CD4-positive, alpha-beta T cell treated with Interleukin-21 for 1 hour (primary cell): ENCODE measurements at regions not wholly inside any gene's neighbourhood (a gene's known extent, or its start where the extent isn't known, plus 50 kb on each side); places are given as distances from the start of the nearest gene placed in this dataset.
"Not testable (repeated sequence)": the region's sequence is repeated elsewhere in the genome, so short reads cannot be mapped to it uniquely, and the experiment has no call there.

Experiments used
- DNase-seq: peaks from one replicate; pipeline ENCODE4 v3.0.0-alpha.2; 2020

DNA sequence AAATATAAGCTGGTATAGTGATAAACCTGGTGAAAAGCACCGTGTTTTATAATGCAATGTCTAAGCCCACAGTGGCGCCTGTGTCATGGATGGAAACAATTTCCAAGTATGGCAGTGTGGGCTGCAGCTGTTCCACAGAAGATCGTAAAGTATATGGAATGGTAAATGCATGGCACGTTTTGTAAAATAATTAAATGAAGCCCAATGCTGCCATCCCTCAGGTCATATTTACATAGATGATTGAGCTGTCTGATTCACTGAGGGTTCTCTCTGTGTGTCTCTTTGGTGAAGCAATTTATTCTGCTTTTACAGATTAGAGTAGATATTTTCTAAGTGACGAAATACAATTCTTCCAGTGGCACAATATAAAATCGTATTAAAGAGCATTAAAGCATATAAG, 164.8 kb downstream of the ASMT start:
- no peak for DNase-seq

DNA sequence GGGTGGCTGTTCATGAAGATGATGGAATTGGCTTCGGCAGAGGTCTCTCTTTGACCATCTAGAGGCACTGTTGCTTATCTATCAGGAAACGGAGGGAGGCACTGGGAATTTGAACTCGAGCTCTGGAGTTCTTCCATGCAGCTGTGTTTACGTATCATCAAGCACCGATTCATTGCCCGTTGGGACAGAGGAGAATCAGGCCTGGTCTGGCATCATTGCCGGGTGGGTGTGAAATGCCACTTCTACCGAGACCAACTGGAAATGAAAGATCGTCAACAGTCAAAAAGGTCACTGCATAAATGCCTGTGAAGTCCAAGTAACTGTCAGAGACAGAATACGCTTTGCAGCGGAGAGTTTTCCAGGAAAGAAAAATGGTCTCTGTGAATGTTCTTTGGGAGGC, 166.9 kb downstream of the ASMT start:
- DNase-seq, result no peak

DNA sequence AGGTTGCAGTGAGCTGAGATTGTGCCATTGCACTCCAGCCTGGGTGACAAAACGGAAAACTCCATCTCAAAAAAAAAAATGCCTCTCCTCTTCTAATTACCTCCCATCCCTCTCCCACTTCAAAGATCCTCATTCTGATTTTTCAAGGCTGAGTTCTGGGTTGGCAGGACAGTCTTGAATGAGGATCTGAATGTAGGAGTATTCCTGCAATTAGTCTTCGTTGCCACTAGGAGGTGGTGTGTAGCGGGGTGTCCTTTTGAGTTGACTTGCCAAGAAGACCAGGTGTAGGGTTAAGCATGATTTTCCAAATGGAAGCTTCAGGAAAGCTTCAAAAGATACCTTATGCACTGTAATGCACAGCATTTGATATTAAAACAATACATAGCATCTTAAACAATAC, 169.9 kb downstream of the ASMT start:
- no peak for DNase-seq

DNA sequence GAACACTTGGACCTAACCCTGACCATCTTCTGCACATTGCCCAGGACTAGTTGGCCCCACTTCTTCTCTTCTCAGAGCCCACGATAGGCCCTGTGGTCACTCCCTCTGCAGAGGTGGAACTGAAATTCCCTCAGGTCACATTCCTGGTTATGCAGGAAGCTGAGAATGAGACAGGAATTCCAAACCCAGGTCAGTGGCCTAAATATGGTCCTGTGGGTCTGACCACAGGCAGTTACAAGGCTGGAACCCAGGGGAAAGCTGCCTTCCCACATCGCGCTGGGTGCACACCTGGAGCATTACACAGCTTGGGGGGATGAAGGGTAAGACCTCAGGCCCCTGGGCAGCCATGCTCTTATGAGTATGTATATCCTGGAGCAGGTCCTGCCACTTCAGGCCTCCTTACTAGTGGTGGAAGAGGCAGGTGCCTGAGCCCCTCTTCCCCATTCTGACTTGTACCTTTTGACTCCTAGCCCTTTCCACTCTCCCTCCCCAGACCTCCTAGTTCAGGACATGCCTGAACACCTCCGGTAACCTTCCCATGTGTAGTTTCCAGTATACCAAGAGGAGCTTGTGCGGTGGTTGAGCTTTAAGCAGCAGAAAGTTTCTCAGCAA, 173.5 kb downstream of the ASMT start:
- no peak for DNase-seq

DNA sequence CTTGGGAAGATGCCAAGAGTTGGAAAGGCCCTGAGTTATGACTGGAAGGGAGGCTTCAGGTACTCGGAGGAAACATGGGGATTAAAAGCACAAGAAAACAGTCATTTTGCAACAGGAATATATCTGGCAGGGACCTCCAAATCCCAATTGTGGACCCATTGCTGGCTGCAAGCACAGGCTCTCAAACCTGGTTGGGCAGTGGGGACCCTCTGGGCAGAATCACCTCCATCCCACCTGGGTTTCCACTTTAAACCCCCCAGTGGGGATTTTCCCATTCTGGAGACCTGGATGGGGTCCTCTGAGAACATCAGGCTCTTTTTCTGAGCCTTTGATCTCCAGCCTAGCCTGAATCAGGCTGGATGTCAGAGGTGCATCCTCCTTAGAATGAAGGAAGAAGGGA, 177.8 kb downstream of the ASMT start:
- no peak for DNase-seq

DNA sequence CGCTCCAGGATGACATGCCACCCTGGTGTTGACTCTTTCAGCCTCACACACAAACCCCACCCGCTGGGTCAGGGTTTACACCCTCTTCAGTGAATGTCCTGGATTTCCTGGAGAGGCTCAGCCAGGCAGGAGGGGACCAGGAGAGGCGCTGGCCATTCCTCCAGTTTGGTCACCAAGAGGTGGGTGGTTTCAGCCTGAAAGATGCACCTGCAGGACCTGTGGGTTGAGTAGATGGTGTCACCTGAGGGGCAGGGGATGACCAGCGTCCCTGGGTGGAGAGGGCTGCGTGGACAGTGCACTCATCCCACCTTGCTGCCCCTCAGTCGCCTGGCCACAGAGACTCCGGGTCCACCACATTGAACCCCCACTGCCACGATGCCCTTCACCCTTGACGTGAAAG, 179.7 kb downstream of the ASMT start:
- DNase-seq, result no peak

DNA sequence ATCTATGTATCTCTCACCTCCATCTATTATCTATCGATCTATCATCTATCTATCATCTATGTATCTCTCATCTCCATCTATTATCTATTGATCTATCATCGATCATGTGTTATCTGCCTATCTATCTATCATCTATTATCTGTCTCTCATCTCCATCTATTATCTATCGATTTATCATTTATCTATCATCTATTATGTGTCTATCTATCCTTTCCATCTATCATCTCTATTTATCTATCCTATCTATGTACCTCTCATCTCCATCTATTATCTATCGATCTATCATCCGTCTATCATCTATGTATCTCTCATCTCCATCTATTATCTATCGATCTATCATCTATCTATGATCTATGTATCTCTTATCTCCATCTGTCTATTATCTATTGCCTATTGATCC, 188.1 kb downstream of the ASMT start:
- DNase-seq, result no peak

DNA sequence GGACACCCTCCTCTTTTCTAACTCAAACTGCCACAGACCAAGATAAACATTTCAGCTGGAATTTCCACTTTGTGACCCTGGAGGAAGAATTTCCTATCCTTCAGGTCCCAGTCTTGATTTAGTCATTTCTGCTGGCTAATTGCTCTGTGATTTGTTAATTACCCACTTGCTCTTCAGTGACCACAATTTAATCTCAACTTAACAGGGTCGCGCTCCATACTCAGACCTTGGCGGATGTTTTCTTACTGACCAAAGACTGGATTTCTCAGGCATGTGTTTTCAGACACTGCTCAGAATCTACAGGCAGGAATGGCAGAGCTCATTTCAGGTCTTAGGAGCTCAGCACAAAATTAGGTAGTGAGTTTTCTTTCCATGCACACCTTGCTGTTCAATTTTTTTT, 188.9 kb downstream of the ASMT start:
- DNase-seq, result no peak

DNA sequence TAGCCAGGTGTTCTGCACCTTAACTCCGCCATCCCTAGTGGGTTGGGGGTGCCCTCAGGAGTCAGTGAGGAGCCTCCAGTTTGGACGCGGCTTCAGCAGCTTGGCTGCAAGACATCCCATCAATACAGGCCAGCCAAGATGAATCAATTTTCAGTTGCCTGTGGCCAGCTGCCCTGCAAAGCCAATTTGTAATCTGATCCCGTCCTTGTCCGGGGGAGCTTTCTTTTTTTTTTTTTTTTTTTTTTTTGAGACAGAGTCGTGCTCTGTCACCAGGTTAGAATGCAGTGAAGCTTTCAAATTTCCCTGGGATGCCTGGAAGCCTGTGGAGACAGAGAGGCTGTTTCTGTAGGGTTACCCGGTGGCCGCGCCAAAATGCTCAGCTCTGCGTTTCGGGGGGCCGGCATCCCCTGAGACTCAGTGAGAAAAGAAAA, 192.5 kb downstream of the ASMT start:
- no peak for DNase-seq

DNA sequence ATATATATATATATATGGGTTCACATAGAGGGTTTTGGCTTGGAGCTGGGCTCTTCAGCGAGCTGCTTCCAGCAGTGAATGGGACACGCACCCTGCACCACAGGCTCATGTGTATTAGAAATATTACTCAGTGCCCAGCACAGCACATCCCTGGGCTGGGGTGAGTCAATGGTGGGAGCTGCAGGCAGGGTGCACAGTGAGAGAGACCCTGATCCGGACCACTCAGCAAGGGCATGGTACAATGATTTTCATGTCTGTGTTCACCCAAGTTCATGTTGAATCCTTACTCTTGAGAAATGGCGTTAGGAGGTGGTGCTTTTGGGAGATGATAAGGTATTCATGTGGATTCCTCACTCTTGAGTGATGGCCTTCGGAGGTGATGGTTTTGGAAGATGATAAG, 194.7 kb downstream of the ASMT start:
- DNase-seq, result no peak

DNA sequence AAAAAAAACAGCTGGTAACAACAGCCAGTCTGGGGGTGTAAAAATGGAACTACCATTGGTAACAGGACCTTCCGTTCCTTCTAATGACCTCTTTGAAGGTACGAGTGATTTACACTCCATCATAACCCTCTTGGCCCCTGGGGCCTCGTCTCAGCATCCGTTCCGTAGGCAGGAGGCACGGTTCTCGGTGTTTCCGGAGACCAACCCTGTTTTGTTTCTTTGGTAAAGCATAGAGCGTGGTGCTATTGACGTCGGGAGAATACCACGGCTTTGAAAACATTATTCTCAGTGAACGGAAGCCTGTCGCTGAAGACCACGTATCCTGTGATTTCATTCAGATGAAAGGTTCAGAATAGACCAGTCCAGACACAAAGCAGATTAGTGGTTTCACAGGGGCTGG, 198.9 kb downstream of the ASMT start:
- peak; percentile 17 for DNase-seq

DNA sequence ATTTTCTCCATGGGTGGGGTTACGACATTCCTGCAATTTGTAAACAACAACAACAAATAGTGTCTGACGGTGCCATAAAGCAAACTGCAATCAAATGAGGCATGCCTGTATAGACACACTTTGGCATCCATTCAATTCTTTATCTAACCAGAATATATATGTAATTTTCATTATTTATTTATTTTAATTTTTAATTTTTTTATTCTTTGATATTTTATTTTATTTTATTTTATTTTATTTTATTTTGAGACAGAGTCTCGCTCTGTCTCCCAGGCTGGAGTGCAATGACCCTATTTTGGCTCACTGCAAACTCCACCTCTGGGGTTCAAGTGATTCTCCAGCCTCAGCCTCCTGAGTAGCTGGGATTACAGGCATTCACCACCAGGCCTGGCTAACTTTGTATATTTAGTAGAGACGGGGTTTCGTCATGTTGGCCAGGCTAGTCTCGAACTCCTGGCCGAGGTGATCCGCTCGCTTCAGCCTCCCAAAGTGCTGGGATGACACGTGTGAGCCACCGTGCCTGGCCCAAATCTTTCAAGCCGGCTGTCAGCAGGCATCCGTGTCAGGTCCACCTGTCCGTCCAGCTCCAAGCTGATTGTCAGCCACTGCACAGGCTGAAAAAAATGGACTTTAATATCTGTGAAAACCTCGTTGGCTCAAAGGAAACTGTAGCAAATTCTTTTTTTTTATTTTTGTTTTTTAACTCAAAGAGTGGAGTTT, 200.8 kb downstream of the ASMT start:
- DNase-seq, result no peak

DNA sequence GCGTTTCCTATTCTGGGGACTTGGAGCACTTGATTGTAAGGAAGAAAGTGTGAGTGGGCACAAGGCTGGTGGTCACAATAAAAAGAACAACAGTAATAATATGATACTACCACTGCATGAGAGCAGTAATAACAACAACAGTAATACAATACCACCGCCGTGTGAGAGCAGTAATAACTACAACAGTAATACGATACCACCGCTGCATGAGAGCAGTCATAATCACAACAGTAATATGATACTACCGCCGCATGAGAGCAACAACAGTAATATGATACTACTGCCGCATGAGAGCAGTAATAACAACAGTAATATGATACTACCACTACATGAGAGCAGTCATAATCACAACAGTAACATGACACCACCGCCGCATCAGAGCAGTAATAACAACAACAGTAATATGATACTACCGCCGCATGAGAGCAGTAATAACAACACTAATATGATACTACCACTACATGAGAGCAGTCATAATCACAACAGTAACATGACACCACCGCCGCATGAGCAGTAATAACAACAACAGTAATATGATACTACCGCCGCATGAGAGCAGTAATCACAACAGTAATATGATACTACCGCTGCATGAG, 201.6 kb downstream of the ASMT start:
- not testable (repeated sequence) for DNase-seq

DNA sequence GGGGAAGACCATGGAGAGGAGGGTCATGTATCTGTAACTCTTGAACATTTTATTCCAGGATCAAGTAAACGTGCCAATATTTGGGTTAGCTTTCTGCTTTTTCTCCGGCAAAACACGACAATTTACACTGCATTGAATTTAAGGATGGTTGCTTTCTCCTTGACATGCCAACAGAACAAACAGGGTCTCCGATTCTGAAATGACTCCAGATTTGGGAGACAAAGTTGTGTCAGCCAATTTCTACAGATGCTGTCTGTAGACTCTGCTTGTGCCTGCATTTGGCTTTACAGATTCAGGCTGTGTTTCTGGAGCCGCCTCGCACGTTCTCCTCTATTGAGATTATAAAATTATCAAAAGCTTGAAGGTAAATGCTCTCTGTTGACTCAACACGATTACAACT, 207.0 kb downstream of the ASMT start:
- DNase-seq, result no peak

DNA sequence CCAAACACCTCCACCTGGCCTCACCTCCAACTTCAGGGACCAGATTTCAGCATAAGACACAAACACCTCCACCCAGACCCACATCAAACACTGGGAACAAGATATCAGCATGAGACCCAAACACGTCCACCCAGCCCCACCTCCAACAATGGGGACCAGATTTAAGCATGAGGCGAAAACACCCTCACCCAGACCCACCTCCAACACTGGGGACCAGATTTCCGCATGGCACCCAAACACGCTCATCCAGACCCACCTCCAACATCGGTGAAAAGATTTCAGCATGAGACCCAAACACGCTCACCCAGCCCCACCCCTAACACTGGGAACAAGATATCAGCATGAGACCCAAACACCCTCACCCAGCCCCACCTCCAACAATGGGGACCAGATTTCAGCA, 210.0 kb downstream of the ASMT start:
- no peak for DNase-seq

DNA sequence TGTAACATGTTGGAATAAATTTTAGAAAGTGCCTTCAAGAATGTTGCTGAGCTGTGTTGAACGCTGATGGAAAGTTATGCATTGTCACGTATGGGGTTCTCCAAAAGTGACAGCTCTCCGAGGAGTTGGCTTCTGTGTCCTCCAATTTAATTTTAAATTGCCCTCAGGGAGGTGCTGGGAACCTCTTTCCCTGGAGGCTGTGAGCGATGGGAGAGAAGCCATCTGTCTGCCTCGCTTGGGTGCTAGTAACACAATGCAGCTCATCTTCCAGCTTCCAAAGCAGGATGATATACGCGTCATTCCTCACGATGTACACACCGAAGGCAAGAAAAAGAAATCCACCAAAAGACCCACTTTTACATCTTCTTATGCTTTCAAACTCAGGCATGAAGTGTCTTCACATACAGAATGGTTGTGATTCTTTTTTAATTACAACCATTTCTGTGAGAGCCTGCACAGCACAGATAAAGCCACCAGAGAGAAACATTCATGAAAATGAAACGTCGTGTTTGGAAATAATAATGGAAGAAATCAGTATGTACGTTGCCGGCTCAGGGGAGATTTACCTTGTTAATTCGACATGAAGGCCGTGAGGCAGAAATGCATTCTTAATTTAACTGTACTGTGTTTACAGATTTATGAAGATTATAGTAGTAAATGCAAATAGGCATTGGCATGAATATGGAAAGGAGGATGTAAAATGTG, 218.9 kb downstream of the ASMT start:
- no peak for DNase-seq

DNA sequence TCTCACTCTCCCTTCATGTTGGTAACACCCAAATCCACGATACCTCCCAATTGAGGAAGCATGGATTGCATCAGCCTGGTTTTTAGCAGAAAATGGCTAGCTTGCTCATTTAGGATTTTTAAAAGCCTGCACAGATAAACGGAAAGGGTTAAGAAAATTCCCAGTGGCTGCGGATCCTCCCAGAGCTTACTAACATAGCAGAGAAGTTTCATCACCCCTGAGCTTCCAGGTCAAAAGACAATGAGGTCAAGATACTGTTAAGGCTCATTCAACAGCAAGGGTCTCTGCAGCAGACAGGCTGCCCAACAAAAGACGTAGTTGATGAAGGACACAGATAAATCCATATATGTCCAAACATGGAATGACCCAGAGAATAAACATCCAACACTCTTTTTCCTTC, 220.2 kb downstream of the ASMT start:
- no peak for DNase-seq

DNA sequence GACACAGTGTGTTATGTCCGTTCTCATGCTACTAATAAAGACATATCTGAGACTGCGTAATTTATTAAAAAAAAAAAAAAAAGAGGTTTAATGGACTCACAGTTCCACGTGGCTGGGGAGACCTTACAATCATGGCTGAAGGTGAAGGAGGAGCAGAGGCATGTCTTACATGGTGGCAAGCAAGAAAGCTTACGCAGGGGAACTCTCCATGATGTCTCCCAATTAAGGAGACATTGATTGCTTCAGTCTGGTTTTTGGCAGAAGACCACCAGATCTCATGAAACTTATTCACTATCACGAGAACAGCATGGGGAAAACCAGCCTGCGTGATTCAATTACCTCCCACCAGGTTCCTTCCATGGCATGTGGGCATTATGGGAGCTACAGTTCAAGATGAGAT, 221.8 kb downstream of the ASMT start:
- no peak for DNase-seq

DNA sequence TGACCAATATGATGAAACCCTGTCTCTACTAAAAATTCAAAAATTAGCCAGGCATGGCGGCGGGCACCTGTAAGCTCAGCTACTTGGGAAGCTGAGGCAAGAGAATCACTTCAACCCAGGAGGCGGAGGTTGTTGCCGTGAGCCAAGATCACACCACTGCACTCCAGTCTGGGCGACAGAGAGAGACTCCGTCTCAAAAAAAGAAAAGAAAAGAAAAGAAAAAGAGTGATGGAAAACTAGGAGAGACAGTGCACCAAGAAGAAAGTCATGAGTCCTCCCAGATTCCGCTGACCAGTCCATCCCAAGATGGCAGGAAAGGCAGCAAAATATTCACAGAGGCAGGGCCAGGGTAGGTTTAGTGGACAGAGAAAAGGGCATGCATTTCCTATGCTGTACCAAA, 226.9 kb downstream of the ASMT start:
- DNase-seq, result no peak

DNA sequence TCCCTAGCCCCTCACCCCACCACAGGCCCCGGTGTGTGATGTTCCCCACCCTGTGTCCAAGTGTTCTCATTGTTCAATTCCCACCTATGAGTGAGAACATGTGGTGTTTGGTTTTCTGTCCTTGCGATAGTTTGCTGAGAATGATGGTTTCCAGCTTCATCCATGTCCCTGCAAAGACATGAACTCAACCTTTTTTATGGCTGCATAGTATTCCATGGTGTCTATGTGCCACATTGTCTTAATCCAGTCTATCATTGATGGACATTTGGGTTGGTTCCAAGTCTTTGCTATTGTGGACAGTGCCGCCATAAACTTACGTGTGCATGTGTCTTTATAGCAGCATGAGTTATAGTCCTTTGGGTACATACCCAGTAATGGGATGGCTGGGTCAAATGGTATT, 232.1 kb downstream of the ASMT start:
- not testable (repeated sequence) for DNase-seq

DNA sequence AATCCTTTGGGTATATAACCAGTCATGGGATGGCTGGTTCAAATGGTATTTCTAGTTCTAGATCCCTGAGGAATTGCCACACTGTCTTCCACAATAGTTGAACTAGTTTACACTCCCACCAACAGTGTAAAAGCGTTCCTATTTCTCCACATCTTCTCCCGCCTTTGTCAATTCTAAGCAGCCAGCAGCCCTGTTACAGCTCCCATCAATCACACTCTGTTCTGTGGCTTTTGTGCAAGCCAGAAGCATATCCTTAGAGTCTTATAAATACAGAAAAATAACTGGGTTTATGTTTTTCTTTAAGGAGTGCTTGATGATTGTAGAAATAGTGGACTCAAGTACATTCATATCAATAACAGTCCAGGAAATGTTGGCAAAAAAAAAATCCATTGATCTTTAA, 232.9 kb downstream of the ASMT start:
- not testable (repeated sequence) for DNase-seq

DNA sequence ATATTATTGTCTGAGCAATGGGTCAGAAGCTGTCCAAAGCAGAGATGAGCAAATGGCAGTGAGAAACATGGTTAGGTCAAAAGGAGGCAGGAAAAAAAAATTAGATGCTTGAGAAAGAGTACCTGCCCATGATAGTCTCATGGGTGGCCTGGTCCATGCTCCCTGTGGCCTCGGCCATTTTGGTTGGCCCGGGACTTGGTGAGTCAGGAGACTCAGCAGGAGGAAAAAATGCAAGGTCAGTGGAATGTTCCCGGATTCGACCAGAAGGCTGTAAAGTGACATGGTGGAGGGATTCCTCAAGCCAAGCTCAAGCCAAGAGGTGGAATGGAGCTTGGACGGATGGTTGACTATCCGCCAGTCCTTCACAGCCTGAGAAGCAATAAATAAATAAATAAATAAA, 236.7 kb downstream of the ASMT start:
- no peak for DNase-seq

DNA sequence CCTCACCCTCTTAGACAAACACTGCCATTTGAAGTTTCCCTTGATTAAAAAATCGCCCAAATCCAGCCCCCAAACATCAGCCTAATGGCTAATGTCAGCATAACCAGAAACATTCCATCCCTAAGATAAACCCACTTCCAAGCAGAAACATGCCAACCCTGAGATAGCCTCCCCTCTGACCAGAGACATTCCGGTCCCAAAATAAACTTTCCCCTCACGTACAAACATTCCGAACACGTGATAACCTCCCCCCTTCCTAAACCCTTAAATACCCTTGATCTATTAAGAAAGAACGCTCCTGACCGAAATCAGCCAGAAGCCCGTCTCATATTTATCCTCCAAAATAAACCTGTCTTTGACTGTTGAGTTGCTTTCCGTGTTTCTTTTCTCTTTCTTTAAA, 237.2 kb downstream of the ASMT start:
- DNase-seq, result no peak

DNA sequence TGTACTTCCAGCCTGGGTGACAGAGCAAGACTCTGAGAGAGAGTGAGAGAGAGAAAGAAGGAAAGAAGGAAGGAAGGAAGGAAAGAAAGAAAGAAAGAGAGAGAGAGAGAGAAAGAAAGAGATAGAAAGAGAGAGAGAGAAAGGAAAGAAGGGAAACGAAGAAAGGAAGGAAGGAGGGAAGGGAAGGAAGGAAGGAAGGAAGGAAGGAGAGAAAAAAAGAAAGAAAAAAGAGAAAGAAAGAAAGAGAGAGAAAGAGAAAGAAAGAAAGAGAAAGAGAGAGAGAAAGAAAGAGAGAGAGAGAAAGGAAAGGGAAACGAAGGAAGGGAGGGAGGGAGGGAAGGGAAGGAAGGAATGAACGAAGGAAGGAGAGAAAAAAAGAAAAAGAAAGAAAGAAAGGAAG, 238.6 kb downstream of the ASMT start:
- DNase-seq, result no peak
